NCI-H2107 (cell line): ENCODE measurements at regions not wholly inside any gene's neighbourhood (a gene's known extent, or its start where the extent isn't known, plus 50 kb on each side); places are given as distances from the start of the nearest gene placed in this dataset.
"Not testable (repeated sequence)": the region's sequence is repeated elsewhere in the genome, so short reads cannot be mapped to it uniquely, and the experiment has no call there.

Experiments used
- DNase-seq: peaks from one replicate; lab custom pipeline; 2025; lab: John Stamatoyannopoulos, UW

DNA sequence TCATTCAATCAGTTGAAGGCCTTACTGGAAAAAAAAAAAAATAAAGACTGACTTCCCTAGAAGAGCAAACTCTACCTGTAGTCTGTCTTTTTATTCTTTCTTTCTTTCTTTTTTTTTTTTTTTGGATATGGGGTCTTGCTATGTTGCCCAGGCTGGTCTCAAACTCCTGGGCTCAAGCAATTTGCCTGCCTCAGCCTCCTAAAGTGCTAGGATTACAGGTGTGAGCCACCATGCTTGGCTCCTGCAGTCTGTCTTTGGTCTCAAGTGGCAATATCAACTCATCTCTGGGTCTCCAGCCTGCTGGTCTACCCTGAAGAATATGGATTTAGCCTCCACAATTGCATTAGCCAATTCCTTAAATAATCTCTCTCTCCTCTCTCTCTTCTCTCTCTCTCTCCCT is 167.7 kb upstream of the P2RY1 start:
- DNase-seq: no peak

DNA sequence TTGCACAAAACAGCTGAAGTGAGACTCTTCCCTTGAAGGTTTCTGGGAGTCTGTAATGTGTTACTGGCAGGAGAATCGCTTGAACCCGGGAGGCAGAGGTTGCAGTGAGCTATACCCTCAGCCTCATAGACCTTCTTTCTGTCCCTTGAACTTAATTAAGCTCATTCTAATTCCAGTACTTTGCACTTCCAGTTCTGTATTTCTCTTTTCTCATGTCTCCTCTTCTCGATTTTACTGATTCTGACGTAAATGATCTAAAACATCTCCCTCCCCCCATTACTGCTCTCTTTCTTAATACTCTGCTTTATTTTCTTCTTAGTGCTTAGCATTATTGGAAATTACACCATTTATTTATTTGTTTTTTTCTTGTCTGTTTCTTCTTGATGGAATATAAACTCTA is 165.4 kb upstream of the P2RY1 start:
- no peak for DNase-seq

DNA sequence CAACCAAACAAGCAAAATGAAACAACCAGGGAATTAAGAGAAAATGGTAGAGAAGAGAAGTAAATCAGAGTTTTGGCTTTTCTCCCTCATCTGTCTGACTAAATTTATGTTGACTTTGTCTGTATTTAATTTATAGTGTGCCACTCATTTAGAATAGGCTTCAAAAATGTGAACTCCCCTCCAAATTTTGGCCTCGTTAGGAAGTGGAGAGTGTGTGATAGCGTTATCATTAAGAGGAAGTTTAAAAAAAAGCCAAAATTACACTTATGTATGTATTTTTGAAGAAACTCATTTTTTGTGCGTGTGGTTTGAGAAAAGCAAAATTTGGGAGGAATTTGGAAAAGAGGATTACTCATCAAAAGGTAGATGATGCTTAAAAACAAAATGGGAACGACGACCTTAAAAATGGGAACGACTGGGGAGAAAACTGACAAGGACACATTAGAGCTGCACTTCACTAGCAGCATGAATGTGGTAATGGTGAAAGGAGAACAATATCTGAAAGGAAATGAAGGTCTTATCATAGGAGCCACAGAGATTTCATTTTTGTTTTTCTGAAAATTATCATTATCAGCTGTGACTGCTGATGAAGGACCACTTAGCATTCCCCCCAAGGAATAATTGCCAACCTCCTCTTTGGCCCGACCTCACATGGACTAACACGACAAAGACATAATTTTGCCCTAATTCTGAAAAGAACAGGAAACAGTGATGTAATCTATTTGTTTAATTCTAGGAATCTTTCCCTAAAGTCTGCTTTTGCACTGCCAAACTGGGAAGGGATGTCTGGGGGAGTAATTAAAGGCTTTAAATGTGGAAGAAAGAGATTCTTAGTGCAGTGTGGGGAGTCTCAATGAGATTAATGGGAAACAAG is 163.2 kb upstream of the P2RY1 start:
- DNase-seq: no peak

DNA sequence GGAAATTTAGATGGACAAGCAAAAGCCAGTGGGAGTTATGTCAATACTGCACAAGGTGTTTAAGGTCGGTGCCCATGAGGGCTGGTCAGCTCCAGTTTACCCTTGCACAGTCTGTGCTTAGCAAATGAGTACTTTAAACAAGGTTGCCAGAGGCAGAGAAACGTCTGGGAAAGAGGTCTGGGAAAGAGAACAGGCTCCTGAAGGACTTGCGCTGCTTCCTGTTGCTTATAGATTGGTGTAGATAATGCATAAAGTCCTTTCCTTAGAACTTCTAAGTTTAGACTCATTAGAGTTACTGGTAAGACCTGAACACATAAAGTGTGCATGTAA is 162.6 kb upstream of the P2RY1 start:
- no peak for DNase-seq

DNA sequence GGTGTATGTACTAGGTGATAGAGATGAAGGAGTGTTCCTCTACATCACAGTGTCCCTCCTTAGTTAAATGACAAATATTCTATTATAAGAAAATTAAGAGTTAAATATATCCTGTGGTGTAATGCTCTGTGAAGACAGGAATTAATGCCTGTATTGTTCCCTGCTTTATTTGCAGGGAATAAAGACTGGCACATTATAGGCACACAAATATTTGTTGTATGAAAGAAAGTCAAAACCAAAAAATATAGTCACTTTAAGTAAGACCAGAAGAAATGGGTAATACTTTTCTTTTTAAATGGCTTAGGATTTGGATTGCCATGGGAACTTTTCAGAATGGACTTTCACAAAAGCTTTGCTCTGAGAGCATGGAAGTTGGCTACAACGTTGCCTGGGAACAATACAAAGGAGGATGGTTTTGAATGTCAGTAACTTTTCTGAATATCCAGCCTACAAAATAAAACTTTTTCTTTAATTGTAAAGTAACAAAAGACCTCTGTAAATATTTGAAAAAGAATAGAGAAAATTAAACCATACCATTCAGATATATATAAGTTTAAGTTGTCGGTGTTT is 158.0 kb upstream of the P2RY1 start:
- DNase-seq: no peak

DNA sequence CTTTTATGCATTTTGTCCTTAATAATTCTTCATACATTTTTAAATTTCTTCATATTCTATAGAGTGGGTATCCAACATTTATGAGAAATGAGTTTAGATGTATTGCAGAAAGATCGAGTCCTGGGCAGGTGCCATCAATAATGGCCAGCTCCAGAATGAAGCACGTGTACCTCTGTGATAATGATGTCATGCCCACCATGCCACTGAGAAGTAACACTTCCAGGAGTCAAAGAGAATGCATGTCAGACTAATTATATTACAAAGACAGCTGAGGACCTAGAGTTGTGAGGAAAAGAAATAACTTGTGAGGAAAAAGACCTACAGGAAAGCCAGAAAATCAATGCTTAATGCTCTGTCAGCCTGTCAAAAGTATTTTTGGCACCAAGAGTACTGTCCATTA is 157.4 kb upstream of the P2RY1 start:
- DNase-seq: no peak

DNA sequence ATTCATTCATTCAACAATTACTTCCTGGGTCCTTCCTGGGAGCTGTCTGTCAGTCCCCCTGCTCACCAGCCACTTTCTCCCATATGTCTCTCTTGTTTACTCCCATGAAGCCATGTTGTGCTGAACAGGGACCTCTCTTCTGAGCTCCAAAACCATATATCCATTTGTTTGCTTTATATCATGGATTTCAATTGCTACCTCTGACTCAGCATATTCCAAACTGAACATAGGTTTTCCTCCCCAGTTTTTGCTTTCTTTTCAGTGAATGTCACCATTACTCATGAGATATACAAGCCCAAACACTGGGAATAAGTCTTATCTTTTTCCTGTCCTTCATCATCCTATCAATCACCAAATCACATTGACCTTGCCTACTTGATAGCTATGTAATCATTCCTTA is 152.5 kb upstream of the P2RY1 start:
- DNase-seq: no peak

DNA sequence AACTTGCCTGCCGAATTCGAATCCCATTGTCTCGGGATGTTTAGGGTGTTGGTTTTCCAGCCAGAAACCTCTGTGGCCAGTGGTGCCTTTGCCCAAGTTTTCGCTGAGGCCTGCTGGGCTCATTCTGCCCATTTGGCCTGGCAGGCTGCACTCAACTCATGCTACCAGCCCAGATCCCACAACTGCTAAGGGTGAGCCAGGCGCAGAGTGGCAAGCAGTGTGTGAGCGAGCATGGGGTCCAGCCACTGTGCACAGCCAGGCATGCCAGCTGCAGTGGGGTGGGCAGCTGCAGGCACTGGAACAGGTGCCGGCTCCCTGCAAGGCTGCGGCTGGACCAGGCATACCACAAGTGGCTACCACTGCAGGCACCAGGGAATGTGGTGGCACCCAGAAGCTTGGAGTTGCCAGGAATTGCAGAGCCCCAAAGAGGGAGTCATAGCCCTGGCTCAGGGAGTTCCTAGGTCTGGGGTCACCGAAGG is 151.4 kb upstream of the P2RY1 start:
- no peak for DNase-seq

DNA sequence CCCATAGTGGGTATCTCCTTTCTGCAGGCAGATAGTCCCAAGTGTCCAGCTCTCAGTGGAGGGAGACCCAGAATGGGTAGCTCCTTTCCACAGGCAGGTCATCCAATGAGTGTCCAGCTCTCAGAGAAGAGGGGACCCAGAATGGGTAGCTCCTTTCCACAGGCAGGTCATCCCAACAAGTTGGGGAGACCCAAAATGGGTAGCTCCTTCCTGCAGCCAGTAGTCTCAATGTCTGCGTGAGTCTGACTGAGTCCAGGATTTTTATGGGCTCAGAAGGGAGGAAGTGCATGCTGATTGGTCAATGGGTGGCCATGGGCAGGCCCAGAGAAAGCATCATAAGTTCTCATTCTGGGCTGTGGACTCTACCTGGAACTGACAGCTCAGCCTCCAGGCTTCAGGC is 150.7 kb upstream of the P2RY1 start:
- no peak for DNase-seq

DNA sequence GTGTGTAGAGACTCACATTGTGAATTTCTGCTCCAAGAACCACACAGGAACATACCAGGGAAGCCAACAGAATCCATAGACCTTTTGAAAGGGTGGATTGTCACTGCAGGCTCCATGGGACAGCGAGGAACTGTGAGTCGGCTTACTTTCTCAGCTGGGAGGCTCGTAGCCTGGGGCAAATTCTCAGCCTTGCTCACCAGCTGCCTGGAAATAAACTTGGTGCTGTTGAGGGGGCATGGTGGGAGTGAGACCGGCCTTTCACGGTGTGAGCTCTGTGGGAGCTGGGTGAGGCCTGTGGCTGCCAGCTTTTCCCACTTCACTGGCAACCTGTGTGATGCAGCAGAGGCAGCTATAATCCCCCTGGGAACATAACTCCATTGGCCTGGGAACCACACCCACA is 146.6 kb upstream of the P2RY1 start:
- no peak for DNase-seq

DNA sequence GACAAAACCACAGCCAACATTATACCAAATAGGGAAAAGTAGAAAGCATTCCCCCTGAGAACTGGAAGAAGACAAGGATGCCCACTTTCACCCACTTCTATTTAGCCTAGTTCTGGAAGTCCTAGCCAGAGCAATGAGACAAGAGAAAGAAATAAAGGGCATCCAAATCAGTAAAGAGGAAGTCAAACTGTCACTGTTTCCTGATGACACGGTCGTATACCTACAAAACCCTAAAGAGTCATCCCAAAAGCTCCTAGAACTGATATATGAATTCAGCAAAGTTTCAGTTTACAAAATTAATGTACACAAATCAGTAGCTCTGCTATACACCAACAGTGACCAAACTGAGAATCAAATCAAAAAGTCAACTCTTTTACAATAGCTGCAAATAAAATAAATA is 142.6 kb upstream of the P2RY1 start:
- DNase-seq: not testable (repeated sequence)

DNA sequence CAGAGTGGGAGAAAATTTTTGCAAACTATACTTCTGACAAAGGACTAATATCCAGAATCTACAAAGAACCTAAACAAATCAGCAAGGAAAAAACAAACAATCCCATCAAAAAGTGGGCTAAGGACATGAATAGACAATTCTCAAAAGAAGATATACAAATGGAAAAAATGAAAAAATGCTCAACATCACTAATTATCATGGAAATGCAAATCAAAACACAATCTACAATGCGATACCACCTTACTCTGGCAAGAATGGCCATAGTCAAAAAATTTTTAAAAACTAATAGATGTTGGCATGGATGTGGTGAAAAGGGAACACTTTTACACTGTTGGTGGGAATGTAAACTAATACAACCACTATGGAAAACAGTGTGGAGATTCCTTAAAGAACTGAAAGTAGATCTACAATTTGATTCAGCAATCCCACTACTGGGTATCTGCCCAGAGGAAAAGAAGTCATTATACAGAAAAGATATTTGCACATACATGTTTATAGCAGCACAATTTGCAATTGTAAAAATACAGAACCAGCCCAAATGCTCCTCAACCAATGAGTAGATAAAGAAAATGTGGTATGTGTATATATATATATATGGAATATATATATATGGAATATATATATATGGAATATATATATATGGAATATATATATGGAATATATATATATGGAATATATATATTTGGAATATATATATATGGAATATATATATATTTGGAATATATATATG is 141.2 kb upstream of the P2RY1 start:
- not testable (repeated sequence) for DNase-seq

DNA sequence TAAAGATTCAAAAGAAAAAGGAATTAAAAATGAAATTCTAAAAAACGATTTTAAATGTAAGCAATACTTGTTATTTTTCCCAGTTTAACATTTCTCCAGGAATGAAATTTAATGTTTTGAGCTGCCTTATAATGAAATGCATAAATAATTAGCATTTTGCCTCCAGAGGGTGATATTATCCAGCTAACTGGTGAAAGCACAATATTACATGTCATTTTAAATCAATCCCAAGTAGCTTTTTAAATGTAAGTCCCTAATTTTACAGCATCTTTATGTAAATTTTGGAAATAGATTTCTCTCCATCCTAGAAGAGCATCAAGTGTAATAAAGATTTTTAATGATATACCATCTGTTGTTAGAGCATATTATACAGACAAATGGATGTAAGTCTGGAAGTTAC is 139.1 kb upstream of the P2RY1 start:
- DNase-seq: no peak

DNA sequence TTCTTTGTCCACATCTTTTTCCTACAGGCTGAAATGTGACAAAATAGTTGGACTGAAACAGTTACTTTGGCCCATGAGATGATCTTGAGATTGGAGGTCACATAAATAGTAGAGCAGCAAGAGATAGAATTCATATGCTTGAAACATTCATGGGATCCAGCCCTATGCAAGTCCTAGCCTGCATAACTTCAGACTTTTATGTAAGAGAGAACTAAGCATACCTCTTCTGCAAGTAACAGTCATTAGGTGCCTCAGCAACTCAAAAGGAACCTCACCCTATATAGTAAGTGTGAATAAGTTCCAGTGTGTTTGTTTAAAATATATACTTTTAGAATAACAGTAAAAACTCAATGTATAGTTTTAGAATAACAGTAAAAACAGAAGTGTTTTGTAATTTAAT is 138.0 kb upstream of the P2RY1 start:
- no peak for DNase-seq

DNA sequence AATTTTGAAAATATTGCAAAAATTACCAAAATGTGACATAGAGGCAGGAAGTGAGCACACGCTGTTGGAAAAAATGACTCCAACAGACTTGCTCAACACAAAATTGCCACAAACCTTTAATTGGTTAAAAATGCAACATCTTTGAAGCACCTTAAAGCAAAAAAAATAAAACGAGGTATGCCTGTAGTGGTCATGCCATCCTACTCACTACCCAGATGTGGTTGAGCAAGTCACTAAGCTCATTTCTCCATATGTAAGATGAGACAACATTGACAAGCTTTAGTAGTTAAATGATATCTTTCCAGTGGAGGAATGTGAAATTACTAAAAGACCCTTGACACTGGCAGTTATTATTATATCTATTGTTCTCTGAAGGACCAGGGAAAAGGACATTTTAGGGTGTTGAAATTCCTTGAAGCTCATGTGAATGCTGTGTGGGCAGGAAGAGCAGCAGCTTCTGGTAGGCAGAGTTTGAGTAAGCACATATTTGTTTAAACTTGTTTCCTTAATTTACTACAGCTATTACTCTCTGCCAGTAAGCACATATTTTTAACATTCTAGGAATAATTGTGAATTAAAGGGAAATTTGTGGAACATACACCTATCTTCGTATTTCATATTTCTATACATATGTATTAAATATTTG is 131.6 kb upstream of the P2RY1 start:
- no peak for DNase-seq

DNA sequence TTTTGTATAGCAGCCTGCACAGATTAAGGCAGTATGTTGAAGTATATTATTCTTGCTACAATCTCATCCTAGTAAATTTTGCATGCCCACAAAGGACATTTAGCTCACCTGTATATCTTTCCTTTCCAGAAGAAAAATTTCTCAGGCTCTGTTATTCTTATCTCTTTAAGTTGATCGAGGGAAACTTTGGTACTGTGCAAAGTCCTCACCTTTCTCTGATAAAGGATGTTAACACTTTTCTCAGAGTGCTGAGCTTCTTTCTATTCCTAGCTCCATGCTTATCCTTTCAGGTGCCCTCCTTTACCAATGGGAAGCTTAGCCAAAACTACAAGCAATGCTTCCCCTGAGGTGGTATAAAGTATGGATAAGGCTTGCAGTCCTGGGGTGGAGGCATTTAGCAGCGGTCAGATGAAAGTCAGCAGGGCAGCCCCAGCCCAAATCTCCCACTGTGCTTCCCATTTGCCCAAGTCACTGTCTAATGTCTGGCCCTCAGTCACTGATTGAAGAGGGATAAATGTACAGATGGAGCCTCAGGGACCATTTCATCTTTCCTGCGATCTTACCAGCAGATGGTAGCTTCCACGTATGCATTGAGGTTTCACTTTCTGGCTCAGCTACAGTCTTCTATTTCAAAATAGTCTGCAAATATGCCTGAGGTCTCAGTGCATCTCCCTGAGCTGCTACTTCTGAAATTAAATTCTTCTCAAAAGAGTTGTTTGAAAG is 127.8 kb upstream of the P2RY1 start:
- no peak for DNase-seq

DNA sequence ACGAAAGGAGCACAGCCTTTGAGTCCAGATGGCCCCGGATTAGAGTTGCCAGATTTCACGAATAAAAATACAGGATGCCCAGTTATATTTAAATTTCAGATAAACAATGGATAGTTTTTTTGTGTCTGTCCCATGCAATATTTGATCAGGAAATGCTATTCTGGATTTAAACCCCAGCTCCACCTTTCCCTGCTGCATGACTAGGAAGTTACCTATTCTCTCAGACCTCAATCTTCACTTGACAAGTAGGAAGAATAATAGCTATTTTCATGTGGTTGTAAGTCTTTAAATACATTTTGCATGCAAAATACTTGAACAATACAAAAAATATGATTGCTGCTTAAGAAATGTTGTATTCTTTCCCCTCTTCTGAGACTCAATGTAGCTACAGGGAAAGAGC is 125.3 kb upstream of the P2RY1 start:
- DNase-seq: no peak

DNA sequence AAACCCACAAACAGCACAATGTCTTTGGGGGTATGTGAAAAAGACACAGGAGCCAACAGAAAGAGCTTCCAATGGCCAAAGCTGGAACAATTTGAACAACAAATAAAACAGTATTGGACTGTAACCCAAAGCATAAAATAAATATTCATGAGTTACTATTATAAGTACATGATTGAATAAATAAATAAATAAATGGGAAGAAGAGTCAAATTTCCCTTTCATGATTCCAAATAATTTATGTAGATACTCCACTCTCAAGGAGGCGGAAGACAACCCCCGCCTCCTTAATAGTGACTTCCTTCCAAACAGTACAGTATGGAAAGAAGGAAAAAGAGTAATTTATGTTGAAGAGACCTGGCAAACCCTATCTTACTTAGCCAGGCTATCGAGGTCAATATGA is 124.4 kb upstream of the P2RY1 start:
- no peak for DNase-seq

DNA sequence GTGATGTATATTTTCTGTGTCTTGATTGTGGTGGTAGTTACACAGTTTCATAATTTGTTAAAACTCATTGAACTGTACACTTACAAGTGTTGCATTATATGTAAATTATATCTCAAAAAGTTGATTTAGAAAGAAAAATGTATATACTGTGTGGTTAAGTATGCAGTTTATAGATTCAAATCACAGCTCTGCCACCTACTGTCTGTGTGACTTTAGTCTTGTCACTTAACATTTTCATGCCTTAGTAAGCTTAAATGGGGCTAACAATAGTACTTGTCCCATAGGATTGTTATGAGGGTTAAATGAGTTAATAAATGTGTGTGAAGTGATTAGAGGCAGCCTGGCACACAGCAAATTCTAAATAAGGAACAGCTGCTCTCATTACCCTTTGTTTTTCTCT is 120.9 kb upstream of the P2RY1 start:
- DNase-seq: no peak

DNA sequence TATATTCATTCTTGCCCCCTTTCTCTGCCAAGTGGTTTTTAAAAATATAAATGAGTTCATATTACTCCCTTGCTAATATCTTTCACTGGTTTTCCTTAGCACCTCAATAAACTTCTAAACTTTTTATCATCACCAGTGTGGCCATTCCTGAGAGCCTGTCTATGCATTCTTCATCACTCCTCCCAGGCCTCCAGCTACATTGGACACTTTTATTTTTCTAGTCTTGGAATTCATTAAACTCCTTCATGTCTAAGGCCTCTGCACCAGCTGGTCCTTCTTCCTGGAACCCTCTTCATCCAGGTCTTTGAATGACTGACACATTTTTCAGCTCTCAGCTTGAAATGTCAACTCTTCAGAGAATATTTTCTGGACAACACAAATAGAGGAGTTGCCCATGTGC is 120.4 kb upstream of the P2RY1 start:
- no peak for DNase-seq

DNA sequence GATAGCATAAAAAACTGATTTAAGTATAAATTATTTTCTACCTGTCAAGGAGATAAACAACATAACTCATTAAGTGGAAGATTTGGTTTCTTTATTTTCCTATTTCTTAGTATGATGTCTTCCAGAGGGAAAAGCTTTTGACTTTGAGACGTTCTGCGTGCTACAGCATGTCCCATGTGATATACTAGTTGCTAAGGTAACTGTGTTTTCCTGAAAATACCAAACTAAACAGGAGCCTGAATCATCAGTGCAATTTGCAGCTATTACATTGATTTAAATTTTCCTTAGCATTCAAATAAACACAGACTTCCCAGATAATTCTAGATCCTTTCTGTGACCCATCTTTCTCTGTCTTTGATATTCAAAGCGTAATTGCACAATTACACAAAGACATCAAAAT is 117.7 kb upstream of the P2RY1 start:
- no peak for DNase-seq

DNA sequence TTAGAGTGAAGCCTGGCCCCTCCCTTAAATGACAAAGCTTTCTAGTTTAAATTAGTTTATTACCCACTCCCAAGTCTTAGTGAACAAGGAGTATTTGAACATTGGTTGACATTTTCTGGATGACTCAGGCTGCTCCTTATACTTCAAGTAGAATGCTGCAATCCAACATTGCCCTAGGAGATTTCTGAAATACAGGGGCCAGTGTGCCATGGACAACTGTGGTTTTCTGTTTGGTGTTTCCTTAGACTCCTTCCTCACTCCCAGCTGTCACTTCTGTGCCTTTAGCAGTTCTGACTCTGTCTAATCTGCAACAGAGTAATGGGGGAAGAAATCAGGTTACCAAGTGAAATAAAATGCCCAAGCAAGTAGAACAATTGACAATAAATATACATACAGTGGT is 116.1 kb upstream of the P2RY1 start:
- DNase-seq: no peak
